ENCODE measurements at regions not wholly inside any gene's neighbourhood (a gene's known extent, or its start where the extent isn't known, plus 50 kb on each side); places are given as distances from the start of the nearest gene placed in this dataset.

DNA sequence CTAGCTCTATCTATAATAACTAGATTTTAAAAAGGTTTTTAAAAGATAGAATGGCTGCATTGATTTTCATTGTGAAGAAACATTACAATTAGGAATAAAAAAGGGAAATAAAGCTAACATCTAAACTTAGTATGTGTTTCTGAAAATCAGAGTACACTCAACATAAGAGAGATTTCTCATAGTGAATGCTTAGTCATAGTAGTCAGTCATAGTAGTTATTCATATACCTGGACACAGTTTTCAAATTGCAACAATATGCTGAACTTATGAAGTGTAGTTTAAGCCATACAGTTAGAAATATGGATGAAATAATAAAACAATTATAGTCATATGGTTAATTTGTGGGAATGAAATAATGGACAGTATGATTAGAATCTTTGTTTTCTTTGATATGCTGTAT is 273.0 kb upstream of the CTNND2 start:
- H3K36me3 ChIP-seq (ENCODE audit: control insufficient read depth in 1 of 2, insufficient read depth in 2 of 2, low read length in 2 of 2), result no peaks in the 10 kb centered on the region
- intact Hi-C loops (cut with micrococcal nuclease), result no loop called here
- no peak overlapping the region for H3K27ac ChIP-seq (ENCODE audit: low read depth, low read length)
- H3K79me2 ChIP-seq (ENCODE audit: insufficient read depth, low read length), result no peaks in the 10 kb centered on the region
- no TSS peak for BruUV-seq (replicated peaks)
- no peaks in the 10 kb centered on the region for H4K20me1 ChIP-seq (ENCODE audit: insufficient read depth)
- DNase-seq (ENCODE audit: low read depth, low spot score), result no peak
- ChIA-PET RAD21 (ENCODE audit: low non-redundant PET in 1 of 2, low total read pairs in 2 of 2, uncharacterized antibody in 2 of 2, unreplicated experiment in 2 of 2) (no interaction called here), CTCF (no interaction called here), POLR2A (no interaction called here)
- H3K4me1 ChIP-seq (ENCODE audit: control insufficient read depth in 1 of 2, insufficient read depth in 2 of 2, low read length in 2 of 2), result no peaks in the 10 kb centered on the region
- H3K9ac ChIP-seq (ENCODE audit: low read length), result no peak overlapping the region
- peaks cover 7 to 19% of the 10 kb centered on the region in 2 experiments; a peak in 3 of 4 replicates for H3K9me3 ChIP-seq (ENCODE audit: control insufficient read depth in 1 of 2, insufficient read depth in 1 of 2, low read depth in 1 of 2, low read length in 2 of 2)
- no peak overlapping the region for H3K4me3 ChIP-seq (replicated peaks in 1 of 2; ENCODE audit: low read depth in 1 of 2, low read length in 2 of 2)
- H3K27me3 ChIP-seq (ENCODE audit: insufficient read depth, low read length), result no peaks in the 10 kb centered on the region
- TF ChIP-seq EZH2phosphoT487 (IDR thresholded peaks at IDR 0.05; ENCODE audit: borderline replicate concordance) (no peak), SP1 (IDR thresholded peaks at IDR 0.05; ENCODE audit: low read depth) (no peak)
- no peak overlapping the region for H3K4me2 ChIP-seq (ENCODE audit: low read length)
- H2AFZ ChIP-seq (ENCODE audit: low read depth, low read length, poor library complexity, severe bottlenecking), result no peak overlapping the region
- ATAC-seq, result no peak
- no peaks in the 10 kb centered on the region for H3K9me2 ChIP-seq (ENCODE audit: insufficient read depth)

DNA sequence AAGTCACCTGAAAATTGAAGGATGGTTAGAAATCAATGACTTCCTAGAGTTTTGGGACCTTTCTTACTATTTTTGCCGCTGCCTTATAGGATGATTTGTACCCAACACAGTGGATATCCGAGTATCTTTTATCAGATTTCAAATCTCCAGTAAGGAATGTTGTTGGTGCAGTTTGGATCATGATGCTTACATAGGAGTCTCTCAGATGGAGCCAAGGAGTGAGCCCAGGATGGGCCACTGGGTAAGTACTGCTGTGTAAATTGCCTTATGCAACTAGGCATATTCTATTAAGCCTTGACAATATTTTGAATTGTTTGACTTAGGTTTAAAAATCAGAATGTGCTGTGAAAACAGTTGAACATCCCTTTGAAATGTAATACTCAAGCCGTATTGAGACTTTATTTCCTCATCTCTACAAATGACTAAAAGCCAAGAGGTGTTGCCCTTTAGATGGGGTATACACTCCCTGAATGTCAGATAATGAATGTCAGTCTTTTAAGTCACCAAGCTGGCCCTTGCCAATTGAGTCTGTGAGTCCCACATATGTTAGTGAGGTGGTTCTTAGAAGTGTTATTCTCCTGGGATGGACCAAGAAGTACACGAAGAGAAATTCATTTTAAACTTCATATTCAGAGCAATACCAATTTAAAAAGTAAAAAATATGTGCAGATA is 271.8 kb upstream of the CTNND2 start:
- H3K27ac ChIP-seq (ENCODE audit: low read depth, low read length), result no peak overlapping the region
- BruUV-seq (replicated peaks), result no TSS peak
- no peak for TF ChIP-seq ZNF274 (IDR thresholded peaks at IDR 0.05; ENCODE audit: low read depth, low read length)
- no peak overlapping the region for H2AFZ ChIP-seq (ENCODE audit: low read depth, low read length, poor library complexity, severe bottlenecking)
- no peaks in the 10 kb centered on the region for H3K9me2 ChIP-seq (ENCODE audit: insufficient read depth)
- RAD21 ChIA-PET (ENCODE audit: low non-redundant PET in 1 of 2, low total read pairs in 2 of 2, uncharacterized antibody in 2 of 2, unreplicated experiment in 2 of 2), result no interaction called here
- no peaks in the 10 kb centered on the region for H3K4me1 ChIP-seq (ENCODE audit: control insufficient read depth in 1 of 2, insufficient read depth in 2 of 2, low read length in 2 of 2)
- CTCF ChIA-PET, result no interaction called here
- H3K9me3 ChIP-seq (ENCODE audit: control insufficient read depth in 1 of 2, insufficient read depth in 1 of 2, low read depth in 1 of 2, low read length in 2 of 2), result peaks cover 7 to 19% of the 10 kb centered on the region in 2 experiments; a peak in 3 of 4 replicates
- no peak overlapping the region for H3K4me2 ChIP-seq (ENCODE audit: low read length)
- H3K4me3 ChIP-seq (replicated peaks in 1 of 2; ENCODE audit: low read depth in 1 of 2, low read length in 2 of 2), result no peak overlapping the region
- no peak overlapping the region for H3K9ac ChIP-seq (ENCODE audit: low read length)
- intact Hi-C loops (cut with micrococcal nuclease), result no loop called here
- ATAC-seq (no peak), DNase-seq (ENCODE audit: low read depth, low spot score) (no peak)
- H4K20me1 ChIP-seq (ENCODE audit: insufficient read depth), result no peaks in the 10 kb centered on the region
- H3K79me2 ChIP-seq (ENCODE audit: insufficient read depth, low read length), result no peaks in the 10 kb centered on the region
- POLR2A ChIA-PET, result no interaction called here
- H3K36me3 ChIP-seq (ENCODE audit: control insufficient read depth in 1 of 2, insufficient read depth in 2 of 2, low read length in 2 of 2), result no peaks in the 10 kb centered on the region
- H3K27me3 ChIP-seq (ENCODE audit: insufficient read depth, low read length), result no peaks in the 10 kb centered on the region

Measured in HCT116 (cell line).